Breast epithelium (tissue), 3 donors: ENCODE measurements at regions not wholly inside any gene's neighbourhood (a gene's known extent, or its start where the extent isn't known, plus 50 kb on each side); places are given as distances from the start of the nearest gene placed in this dataset.
"Not testable (repeated sequence)": the region's sequence is repeated elsewhere in the genome, so short reads cannot be mapped to it uniquely, and the experiment has no call there.

Experiments
- POLR2AphosphoS5 ChIP-seq, 3 donors: sonication (generic); formaldehyde crosslinking; IDR thresholded peaks; one replicate each; pipeline ENCODE4 v1.6.1; 2017; ENCODE audit warnings: antibody characterized with exemption in 3 of 3
- TF ChIP-seq, protein P1 (sequence below), 3 donors: fragments of 450-650 bp; IDR thresholded peaks; one replicate each; pipeline ENCODE4 v1.5.1; 2016 to 2017; ENCODE audit warnings: antibody characterized with exemption in 3 of 3, mild to moderate bottlenecking in 3 of 3, moderate library complexity in 3 of 3

DNA sequence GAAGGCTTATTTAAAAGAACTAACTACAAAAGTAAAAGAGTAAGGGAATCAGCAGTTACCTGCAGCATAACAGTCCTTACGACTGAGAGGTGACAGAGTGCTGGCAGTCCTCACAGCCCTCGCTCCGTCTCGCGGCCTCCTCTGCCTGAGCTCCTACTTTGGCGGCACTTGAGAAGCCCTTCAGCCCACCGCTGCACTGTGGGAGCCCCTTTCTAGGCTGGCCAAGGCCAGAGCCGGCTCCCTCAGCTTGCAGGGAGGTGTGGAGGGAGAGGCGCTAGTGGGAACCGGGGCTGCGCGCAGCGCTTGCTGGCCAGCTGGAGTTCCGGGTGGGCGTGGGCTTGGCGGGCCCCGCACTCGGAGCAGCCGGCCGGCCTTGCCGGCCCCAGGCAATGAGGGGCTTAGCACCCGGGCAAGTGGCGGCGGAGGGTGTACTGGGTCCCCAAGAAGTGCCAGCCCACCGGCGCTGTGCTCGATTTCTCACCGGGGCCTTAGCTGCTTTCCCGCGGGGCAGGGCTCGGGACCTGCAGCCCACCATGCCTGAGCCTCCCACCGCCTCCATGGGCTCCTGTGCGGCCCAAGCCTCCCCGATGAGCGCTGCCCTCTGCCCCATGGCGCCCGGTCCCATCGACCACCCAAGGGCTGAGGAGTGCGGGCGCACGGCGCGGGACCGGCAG, 285.7 kb upstream of the MAGI2 start:
- TF ChIP-seq, protein P1, sequence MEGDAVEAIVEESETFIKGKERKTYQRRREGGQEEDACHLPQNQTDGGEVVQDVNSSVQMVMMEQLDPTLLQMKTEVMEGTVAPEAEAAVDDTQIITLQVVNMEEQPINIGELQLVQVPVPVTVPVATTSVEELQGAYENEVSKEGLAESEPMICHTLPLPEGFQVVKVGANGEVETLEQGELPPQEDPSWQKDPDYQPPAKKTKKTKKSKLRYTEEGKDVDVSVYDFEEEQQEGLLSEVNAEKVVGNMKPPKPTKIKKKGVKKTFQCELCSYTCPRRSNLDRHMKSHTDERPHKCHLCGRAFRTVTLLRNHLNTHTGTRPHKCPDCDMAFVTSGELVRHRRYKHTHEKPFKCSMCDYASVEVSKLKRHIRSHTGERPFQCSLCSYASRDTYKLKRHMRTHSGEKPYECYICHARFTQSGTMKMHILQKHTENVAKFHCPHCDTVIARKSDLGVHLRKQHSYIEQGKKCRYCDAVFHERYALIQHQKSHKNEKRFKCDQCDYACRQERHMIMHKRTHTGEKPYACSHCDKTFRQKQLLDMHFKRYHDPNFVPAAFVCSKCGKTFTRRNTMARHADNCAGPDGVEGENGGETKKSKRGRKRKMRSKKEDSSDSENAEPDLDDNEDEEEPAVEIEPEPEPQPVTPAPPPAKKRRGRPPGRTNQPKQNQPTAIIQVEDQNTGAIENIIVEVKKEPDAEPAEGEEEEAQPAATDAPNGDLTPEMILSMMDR (IDR thresholded peaks at IDR 0.05): not testable (repeated sequence)
- TF ChIP-seq POLR2AphosphoS5 (IDR thresholded peaks at IDR 0.05): not testable (repeated sequence)
